ENCODE measurements at regions not wholly inside any gene's neighbourhood (a gene's known extent, or its start where the extent isn't known, plus 50 kb on each side); places are given as distances from the start of the nearest gene placed in this dataset.
"Not testable (repeated sequence)": the region's sequence is repeated elsewhere in the genome, so short reads cannot be mapped to it uniquely, and the experiment has no call there.

DNA sequence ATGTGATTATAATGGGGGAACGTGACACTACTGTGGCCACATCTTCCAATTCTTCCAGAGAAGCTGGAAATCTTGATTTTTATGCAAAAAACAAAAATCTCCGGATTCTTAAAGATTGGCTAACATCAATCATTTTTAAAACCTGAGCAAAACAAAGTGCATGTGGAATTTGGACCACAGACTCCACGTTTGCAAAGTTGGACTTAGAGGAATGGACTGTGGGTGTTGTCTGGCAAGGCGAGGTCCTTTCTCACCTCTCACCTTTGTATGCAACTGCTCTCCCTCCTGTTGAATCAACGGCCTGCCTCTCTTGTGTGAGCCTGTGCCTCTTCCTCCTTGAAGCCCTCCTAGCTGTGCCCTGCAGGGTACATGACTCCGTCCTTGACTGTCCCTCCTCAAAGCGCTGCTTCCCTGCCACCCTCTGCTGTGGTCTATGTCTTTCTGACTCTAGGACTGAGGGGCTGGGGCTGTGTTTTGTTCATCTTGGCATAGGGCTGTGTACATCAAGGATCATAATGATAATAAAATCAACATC is 122.4 kb downstream of the PHETA1 start:
- H3K27ac Mint-ChIP-seq (ENCODE audit: unreplicated experiment): no peak overlapping the region
- intact Hi-C loops (cut with micrococcal nuclease; ENCODE audit: unreplicated experiment): no loop called here
- DNase-seq: no peak
- H3K9me3 Mint-ChIP-seq (ENCODE audit: unreplicated experiment): peaks cover 10% of the 10 kb centered on the region
- no peak overlapping the region for H3K4me3 Mint-ChIP-seq (ENCODE audit: unreplicated experiment)
- H3K36me3 ChIP-seq (ENCODE audit: control insufficient read depth, insufficient read depth, low read length): no peaks in the 10 kb centered on the region
- no peaks in the 10 kb centered on the region for H3K36me3 Mint-ChIP-seq (ENCODE audit: insufficient read depth, unreplicated experiment)
- BruUV-seq (replicated peaks): no TSS peak
- ChIA-PET CTCF (no interaction called here), POLR2A (no interaction called here)
- H3K4me1 Mint-ChIP-seq (ENCODE audit: low read depth, unreplicated experiment): no peaks in the 10 kb centered on the region
- TF ChIP-seq, protein P1, sequence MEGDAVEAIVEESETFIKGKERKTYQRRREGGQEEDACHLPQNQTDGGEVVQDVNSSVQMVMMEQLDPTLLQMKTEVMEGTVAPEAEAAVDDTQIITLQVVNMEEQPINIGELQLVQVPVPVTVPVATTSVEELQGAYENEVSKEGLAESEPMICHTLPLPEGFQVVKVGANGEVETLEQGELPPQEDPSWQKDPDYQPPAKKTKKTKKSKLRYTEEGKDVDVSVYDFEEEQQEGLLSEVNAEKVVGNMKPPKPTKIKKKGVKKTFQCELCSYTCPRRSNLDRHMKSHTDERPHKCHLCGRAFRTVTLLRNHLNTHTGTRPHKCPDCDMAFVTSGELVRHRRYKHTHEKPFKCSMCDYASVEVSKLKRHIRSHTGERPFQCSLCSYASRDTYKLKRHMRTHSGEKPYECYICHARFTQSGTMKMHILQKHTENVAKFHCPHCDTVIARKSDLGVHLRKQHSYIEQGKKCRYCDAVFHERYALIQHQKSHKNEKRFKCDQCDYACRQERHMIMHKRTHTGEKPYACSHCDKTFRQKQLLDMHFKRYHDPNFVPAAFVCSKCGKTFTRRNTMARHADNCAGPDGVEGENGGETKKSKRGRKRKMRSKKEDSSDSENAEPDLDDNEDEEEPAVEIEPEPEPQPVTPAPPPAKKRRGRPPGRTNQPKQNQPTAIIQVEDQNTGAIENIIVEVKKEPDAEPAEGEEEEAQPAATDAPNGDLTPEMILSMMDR (IDR thresholded peaks at IDR 0.05; ENCODE audit: insufficient read depth in 1 of 2, low read depth in 1 of 2, low read length in 1 of 2, severe bottlenecking in 1 of 2, unreplicated experiment in 1 of 2): no peak
- peaks cover 2% of the 10 kb centered on the region; the same call in 1 of the 2 replicates for H3K9me3 ChIP-seq
- no peak overlapping the region for H3K4me3 ChIP-seq (ENCODE audit: low read depth, low read length)
- H3K27me3 Mint-ChIP-seq (ENCODE audit: insufficient read depth, unreplicated experiment): peaks cover 10% of the 10 kb centered on the region
- H3K4me1 ChIP-seq: no peaks in the 10 kb centered on the region
- no peaks in the 10 kb centered on the region for H3K27me3 ChIP-seq (replicated peaks; ENCODE audit: control insufficient read depth, insufficient read depth, low read length)

GRCh38 chr12:111245701-111246476 is 123.0 kb downstream of the PHETA1 start:
- no peak overlapping the region for H3K4me3 Mint-ChIP-seq (ENCODE audit: unreplicated experiment)
- peaks cover 10% of the 10 kb centered on the region for H3K9me3 Mint-ChIP-seq (ENCODE audit: unreplicated experiment)
- H3K4me1 ChIP-seq: no peaks in the 10 kb centered on the region
- no peaks in the 10 kb centered on the region for H3K27me3 ChIP-seq (replicated peaks; ENCODE audit: control insufficient read depth, insufficient read depth, low read length)
- ChIA-PET CTCF (no interaction called here), POLR2A (no interaction called here)
- no peaks in the 10 kb centered on the region for H3K4me1 Mint-ChIP-seq (ENCODE audit: low read depth, unreplicated experiment)
- no peaks in the 10 kb centered on the region for H3K36me3 ChIP-seq (ENCODE audit: control insufficient read depth, insufficient read depth, low read length)
- intact Hi-C loops (cut with micrococcal nuclease; ENCODE audit: unreplicated experiment): no loop called here
- no peak for DNase-seq
- no peak overlapping the region for H3K4me3 ChIP-seq (ENCODE audit: low read depth, low read length)
- BruUV-seq (replicated peaks): no TSS peak
- peaks cover 9% of the 10 kb centered on the region for H3K27me3 Mint-ChIP-seq (ENCODE audit: insufficient read depth, unreplicated experiment)
- TF ChIP-seq, protein P1 (IDR thresholded peaks at IDR 0.05; ENCODE audit: insufficient read depth in 1 of 2, low read depth in 1 of 2, low read length in 1 of 2, severe bottlenecking in 1 of 2, unreplicated experiment in 1 of 2): no peak
- peaks cover 2% of the 10 kb centered on the region; the same call in 1 of the 2 replicates for H3K9me3 ChIP-seq
- H3K36me3 Mint-ChIP-seq (ENCODE audit: insufficient read depth, unreplicated experiment): no peaks in the 10 kb centered on the region
- H3K27ac Mint-ChIP-seq (ENCODE audit: unreplicated experiment): no peak overlapping the region

GRCh38 chr12:111244673-111245072 is 124.2 kb downstream of the PHETA1 start:
- intact Hi-C loops (cut with micrococcal nuclease; ENCODE audit: unreplicated experiment): no loop called here
- H3K4me1 Mint-ChIP-seq (ENCODE audit: low read depth, unreplicated experiment): no peaks in the 10 kb centered on the region
- TF ChIP-seq, protein P1 (IDR thresholded peaks at IDR 0.05; ENCODE audit: insufficient read depth in 1 of 2, low read depth in 1 of 2, low read length in 1 of 2, severe bottlenecking in 1 of 2, unreplicated experiment in 1 of 2): no peak
- H3K27me3 Mint-ChIP-seq (ENCODE audit: insufficient read depth, unreplicated experiment): peaks cover 8% of the 10 kb centered on the region
- H3K36me3 ChIP-seq (ENCODE audit: control insufficient read depth, insufficient read depth, low read length): no peaks in the 10 kb centered on the region
- no peak overlapping the region for H3K4me3 ChIP-seq (ENCODE audit: low read depth, low read length)
- H3K27ac Mint-ChIP-seq (ENCODE audit: unreplicated experiment): no peak overlapping the region
- no TSS peak for BruUV-seq (replicated peaks)
- H3K27me3 ChIP-seq (replicated peaks; ENCODE audit: control insufficient read depth, insufficient read depth, low read length): no peaks in the 10 kb centered on the region
- peaks cover 2% of the 10 kb centered on the region; the same call in 1 of the 2 replicates for H3K9me3 ChIP-seq
- no peaks in the 10 kb centered on the region for H3K36me3 Mint-ChIP-seq (ENCODE audit: insufficient read depth, unreplicated experiment)
- no peaks in the 10 kb centered on the region for H3K4me1 ChIP-seq
- DNase-seq: no peak
- CTCF ChIA-PET: no interaction called here
- H3K9me3 Mint-ChIP-seq (ENCODE audit: unreplicated experiment): peaks cover 10% of the 10 kb centered on the region
- no peak overlapping the region for H3K4me3 Mint-ChIP-seq (ENCODE audit: unreplicated experiment)
- POLR2A ChIA-PET: no interaction called here

- CTCF ChIA-PET; H3K4me3 ChIP-seq (ENCODE audit: low read depth, low read length); H3K27ac Mint-ChIP-seq (ENCODE audit: unreplicated experiment); H3K4me1 Mint-ChIP-seq (ENCODE audit: low read depth, unreplicated experiment); H3K9me3 Mint-ChIP-seq (ENCODE audit: unreplicated experiment); H3K4me1 ChIP-seq; BruUV-seq (replicated peaks); H3K9me3 ChIP-seq; H3K36me3 Mint-ChIP-seq (ENCODE audit: insufficient read depth, unreplicated experiment); H3K36me3 ChIP-seq (ENCODE audit: control insufficient read depth, insufficient read depth, low read length); intact Hi-C loops (cut with micrococcal nuclease; ENCODE audit: unreplicated experiment); H3K4me3 Mint-ChIP-seq (ENCODE audit: unreplicated experiment); H3K27me3 ChIP-seq (replicated peaks; ENCODE audit: control insufficient read depth, insufficient read depth, low read length); POLR2A ChIA-PET; DNase-seq: not testable (repeated sequence)
- H3K27me3 Mint-ChIP-seq (ENCODE audit: insufficient read depth, unreplicated experiment): peaks cover 12% of the 10 kb centered on the region
Observed at GRCh38 chr12:111242817-111243216, 126.1 kb downstream of the PHETA1 start.

All from Caco-2 (cell line).